ENCODE measurements at regions not wholly inside any gene's neighbourhood (a gene's known extent, or its start where the extent isn't known, plus 50 kb on each side); places are given as distances from the start of the nearest gene placed in this dataset.

DNA sequence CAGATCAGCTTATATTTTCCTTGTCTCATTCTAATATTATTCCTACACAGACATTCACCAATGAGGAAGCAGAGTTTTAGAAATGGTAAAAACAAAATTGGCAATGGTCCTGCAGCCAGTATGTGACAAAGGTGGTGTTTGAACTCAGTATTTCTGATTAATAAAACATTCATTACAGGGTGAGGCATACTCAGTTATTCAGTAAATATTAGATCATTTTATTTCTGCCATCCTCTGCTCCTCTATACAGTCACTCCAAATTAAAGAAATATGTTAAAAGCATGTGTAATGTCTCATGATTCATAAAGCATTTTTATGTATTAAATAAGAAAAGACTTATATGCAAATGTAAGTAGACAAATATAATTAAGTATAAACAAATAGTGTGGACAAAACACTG lies 684.6 kb upstream of the ACO1 start:
- intact Hi-C loops (cut with DNase I), result no loop called here
- Histone ChIP-seq H3K27ac (no peak overlapping the region), H3K36me3 (no peaks in the 10 kb centered on the region), H3K27me3 (no peaks in the 10 kb centered on the region), H3K9me3 (no peaks in the 10 kb centered on the region), H3K4me1 (no peaks in the 10 kb centered on the region), H3K4me3 (no peak overlapping the region)
- TF ChIP-seq, protein P1, sequence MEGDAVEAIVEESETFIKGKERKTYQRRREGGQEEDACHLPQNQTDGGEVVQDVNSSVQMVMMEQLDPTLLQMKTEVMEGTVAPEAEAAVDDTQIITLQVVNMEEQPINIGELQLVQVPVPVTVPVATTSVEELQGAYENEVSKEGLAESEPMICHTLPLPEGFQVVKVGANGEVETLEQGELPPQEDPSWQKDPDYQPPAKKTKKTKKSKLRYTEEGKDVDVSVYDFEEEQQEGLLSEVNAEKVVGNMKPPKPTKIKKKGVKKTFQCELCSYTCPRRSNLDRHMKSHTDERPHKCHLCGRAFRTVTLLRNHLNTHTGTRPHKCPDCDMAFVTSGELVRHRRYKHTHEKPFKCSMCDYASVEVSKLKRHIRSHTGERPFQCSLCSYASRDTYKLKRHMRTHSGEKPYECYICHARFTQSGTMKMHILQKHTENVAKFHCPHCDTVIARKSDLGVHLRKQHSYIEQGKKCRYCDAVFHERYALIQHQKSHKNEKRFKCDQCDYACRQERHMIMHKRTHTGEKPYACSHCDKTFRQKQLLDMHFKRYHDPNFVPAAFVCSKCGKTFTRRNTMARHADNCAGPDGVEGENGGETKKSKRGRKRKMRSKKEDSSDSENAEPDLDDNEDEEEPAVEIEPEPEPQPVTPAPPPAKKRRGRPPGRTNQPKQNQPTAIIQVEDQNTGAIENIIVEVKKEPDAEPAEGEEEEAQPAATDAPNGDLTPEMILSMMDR (IDR thresholded peaks at IDR 0.05), result no peak
- DNase-seq (no peak), ATAC-seq (no peak)

DNA sequence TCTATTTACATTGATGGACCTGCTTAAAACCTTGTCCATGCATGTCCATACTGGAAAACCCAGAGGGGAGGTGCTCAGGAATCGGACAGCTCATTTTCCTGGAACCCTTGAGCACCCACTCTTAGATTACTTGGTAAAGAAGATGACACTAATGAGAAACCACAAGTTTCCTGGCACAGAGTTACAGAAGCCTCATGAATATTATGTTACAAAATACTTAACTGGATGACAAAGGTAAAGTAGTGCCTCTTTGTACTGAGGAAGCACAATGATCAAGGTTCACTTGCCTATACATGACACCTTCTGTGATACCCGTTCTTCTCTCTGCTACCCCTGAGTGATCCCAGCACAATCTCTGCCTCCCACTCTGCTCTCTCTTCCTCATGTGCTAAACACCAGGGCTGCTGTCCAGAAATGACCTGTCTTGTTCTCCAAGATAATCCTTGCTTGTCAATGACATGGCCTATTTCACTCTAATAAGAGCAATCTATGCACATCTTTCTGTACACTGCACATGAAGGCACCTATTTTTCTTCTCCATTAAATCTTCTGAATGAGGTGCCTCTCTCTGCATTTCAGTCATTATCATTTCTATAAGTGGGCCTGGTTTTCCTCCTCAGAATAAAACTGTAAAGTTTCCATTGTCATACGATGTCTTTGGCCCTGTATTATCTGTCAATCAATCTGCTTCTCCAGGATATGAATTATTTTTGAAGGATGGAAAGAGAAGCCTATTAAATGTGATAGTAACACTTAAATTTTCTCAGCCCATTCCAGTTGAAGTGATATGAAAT lies 684.0 kb upstream of the ACO1 start:
- Histone ChIP-seq H3K36me3 (no peaks in the 10 kb centered on the region), H3K27ac (no peak overlapping the region), H3K4me3 (no peak overlapping the region), H3K9me3 (no peaks in the 10 kb centered on the region), H3K27me3 (no peaks in the 10 kb centered on the region), H3K4me1 (no peaks in the 10 kb centered on the region)
- ATAC-seq (no peak), DNase-seq (no peak)
- TF ChIP-seq, protein P1 (IDR thresholded peaks at IDR 0.05), result no peak
- WGBS, 2 donors, result 76 to 77% methylated on average over 3 of the region's 3 CpGs
- intact Hi-C loops (cut with DNase I), result no loop called here

DNA sequence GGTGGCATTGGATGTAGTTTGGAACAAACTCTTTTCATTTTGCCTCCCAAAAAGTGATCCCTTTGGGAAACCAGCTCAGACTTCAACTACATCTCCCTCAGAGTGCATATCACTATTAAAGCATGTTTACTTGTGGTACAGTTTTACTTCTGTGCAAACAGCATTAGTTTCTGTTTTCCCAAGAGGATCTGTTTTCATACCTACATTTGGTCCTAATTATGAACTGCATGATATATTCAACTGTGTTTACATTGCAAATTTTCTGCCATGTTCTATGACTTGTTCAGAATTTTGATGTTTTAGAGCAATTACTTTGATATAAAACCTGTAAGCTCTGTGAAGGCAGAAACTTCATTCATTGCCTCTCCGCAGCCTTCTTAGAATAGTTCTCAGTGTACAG lies 681.5 kb upstream of the ACO1 start:
- no peaks in the 10 kb centered on the region for H3K27me3 ChIP-seq
- no peak overlapping the region for H3K27ac ChIP-seq
- DNase-seq (no peak), ATAC-seq (no peak)
- no peaks in the 10 kb centered on the region for H3K36me3 ChIP-seq
- TF ChIP-seq, protein P1 (IDR thresholded peaks at IDR 0.05), result no peak
- no peaks in the 10 kb centered on the region for H3K4me1 ChIP-seq
- WGBS, 2 donors, result 91 to 99% methylated on average over 1 of the region's 1 CpG
- intact Hi-C loops (cut with DNase I), result no loop called here
- H3K4me3 ChIP-seq, result no peak overlapping the region
- peaks cover 0 to 6% (median 0%) of the 10 kb centered on the region in 11 donors for H3K9me3 ChIP-seq

DNA sequence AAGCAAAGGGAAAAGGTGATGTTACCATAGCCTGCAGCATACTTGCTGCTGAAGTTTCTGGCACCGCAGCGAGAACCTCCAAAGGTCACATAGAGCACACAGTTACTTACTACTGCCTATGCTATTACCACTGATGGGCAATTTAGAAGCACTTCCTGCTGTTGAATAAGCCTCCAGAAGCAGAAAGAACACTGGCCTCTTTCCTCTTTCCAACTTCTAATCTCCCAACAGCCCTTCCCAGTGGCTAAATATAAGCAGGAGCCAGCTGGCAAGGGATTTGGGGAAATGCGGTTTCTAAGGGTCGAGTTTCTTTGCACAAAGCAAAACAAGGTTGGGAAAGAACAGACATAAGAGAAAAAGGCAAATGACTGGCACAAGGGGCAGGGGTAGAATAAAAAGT lies 669.2 kb upstream of the ACO1 start:
- intact Hi-C loops (cut with DNase I), result loop anchor here in 1 of 10 donors (10.0 kb wide), 1 partner anchor 60 kb away; no protein-coding TSS in a partner anchor
- Histone ChIP-seq H3K9me3 (no peaks in the 10 kb centered on the region), H3K36me3 (no peaks in the 10 kb centered on the region), H3K27me3 (no peaks in the 10 kb centered on the region), H3K4me3 (no peak overlapping the region), H3K27ac (no peak overlapping the region), H3K4me1 (no peaks in the 10 kb centered on the region)
- TF ChIP-seq, protein P1 (IDR thresholded peaks at IDR 0.05), result no peak
- DNase-seq (no peak), ATAC-seq (no peak)
- 53 to 58% methylated on average over 4 of the region's 4 CpGs for WGBS, 2 donors
